ENCODE measurements at regions not wholly inside any gene's neighbourhood (a gene's known extent, or its start where the extent isn't known, plus 50 kb on each side); places are given as distances from the start of the nearest gene placed in this dataset.

GRCh38 chr2:71990122-71990521 is 157.5 kb downstream of the CYP26B1 start:
- TF ChIP-seq TAF1 (IDR thresholded peaks at IDR 0.05; ENCODE audit: borderline replicate concordance, insufficient read depth, low read length) (no peak), POLR2AphosphoS5 (IDR thresholded peaks at IDR 0.05; ENCODE audit: low read depth, low read length) (no peak)
